Stimulated activated CD4-positive, alpha-beta T cell treated with anti-CD3 and anti-CD28 coated beads, Interleukin-15, amount 100 ng/mL, for 48 hours (primary cell): ENCODE measurements at regions not wholly inside any gene's neighbourhood (a gene's known extent, or its start where the extent isn't known, plus 50 kb on each side); places are given as distances from the start of the nearest gene placed in this dataset.

ENCODE experiments used
- DNase-seq, 2 donors: peaks; one replicate each; pipeline ENCODE4 v3.0.0-alpha.2; 2020; ENCODE audit warnings: low read depth in 2 of 2

GRCh38 chr12:130216031-130216430, 53.8 kb downstream of the FZD10 start:
- DNase-seq, result no peak

GRCh38 chr12:130218682-130219081, 56.4 kb downstream of the FZD10 start:
- no peak for DNase-seq

- DNase-seq, result no peak
Measured at GRCh38 chr12:130219929-130220705, 57.9 kb downstream of the FZD10 start.

- no peak for DNase-seq
Measured at GRCh38 chr12:130220706-130221100, 58.4 kb downstream of the FZD10 start.

GRCh38 chr12:130222519-130223218, 60.4 kb downstream of the FZD10 start:
- DNase-seq, result no peak

GRCh38 chr12:130223767-130224244, 61.5 kb downstream of the FZD10 start:
- DNase-seq, result no peak

GRCh38 chr12:130224613-130225012, 62.3 kb downstream of the FZD10 start:
- DNase-seq, result no peak

- no peak for DNase-seq
Measured at GRCh38 chr12:130225347-130225746, 63.1 kb downstream of the FZD10 start.

GRCh38 chr12:130226126-130226525, 63.9 kb downstream of the FZD10 start:
- DNase-seq, result no peak

- DNase-seq, result no peak
Measured at GRCh38 chr12:130226771-130227170, 64.5 kb downstream of the FZD10 start.

GRCh38 chr12:130227641-130228040, 65.4 kb downstream of the FZD10 start:
- DNase-seq, result no peak

- no peak for DNase-seq
Measured at GRCh38 chr12:130236446-130236845, 74.2 kb downstream of the FZD10 start.

- no peak for DNase-seq
Measured at GRCh38 chr12:130240831-130241590, 78.7 kb downstream of the FZD10 start.

- no peak for DNase-seq
Measured at GRCh38 chr12:130242506-130242905, 80.2 kb downstream of the FZD10 start.

- DNase-seq, result no peak
Measured at GRCh38 chr12:130245251-130245650, 83.0 kb downstream of the FZD10 start.

- DNase-seq, result no peak
Measured at GRCh38 chr12:130246560-130246959, 84.3 kb downstream of the FZD10 start.

GRCh38 chr12:130247634-130248237, 85.5 kb downstream of the FZD10 start:
- DNase-seq, result no peak

- DNase-seq, result no peak
Measured at GRCh38 chr12:130249376-130249775, 87.1 kb downstream of the FZD10 start.

- no peak for DNase-seq
Measured at GRCh38 chr12:130251236-130251780, 86.4 kb upstream of the PIWIL1 start.

GRCh38 chr12:130253866-130254265, 83.8 kb upstream of the PIWIL1 start:
- DNase-seq, result no peak

- no peak for DNase-seq
Measured at GRCh38 chr12:130254461-130255276, 83.0 kb upstream of the PIWIL1 start.
